ENCODE measurements at regions not wholly inside any gene's neighbourhood (a gene's known extent, or its start where the extent isn't known, plus 50 kb on each side); places are given as distances from the start of the nearest gene placed in this dataset.

DNA sequence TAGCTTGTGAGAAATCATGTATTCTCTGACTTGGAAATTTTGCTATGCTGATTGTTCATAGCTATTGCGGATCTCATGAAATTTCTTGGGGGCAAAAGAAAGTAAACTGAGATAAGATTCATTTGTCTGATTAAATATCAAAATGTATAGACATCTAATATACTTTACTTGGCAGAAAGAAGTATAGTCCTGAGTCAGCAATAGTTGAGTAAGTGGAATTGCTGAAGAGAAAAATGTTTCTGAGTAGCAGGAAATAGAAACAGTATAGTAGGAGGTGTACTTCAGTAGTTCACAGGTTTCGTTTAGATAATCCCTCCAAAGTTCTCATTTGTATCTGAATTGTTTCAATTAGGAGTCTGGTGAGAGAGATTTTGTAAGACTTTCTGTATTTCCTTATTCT lies 705.9 kb downstream of the MCTP2 start (continued):
- TF ChIP-seq FOSL1 (IDR thresholded peaks at IDR 0.05; ENCODE audit: insufficient read depth, low read depth, low read length) (no peak), CBX5 (IDR thresholded peaks at IDR 0.05; ENCODE audit: low read depth, low read length) (no peak), TEAD4 (IDR thresholded peaks at IDR 0.05; ENCODE audit: low read depth, low read length) (no peak), RXRA (IDR thresholded peaks at IDR 0.05; ENCODE audit: insufficient read depth, low read depth, low read length) (no peak), MAFK (IDR thresholded peaks at IDR 0.05; ENCODE audit: low read depth, low read length) (no peak), BCL11A (IDR thresholded peaks at IDR 0.05; ENCODE audit: low read depth in 2 of 2, low read length in 2 of 2) (no peak), TAF7 (optimal IDR thresholded peaks at IDR 0.05; ENCODE audit: borderline replicate concordance, low read depth, low read length) (no peak)

Data from H1 (cell line).